H1 (cell line): ENCODE measurements at regions not wholly inside any gene's neighbourhood (a gene's known extent, or its start where the extent isn't known, plus 50 kb on each side); places are given as distances from the start of the nearest gene placed in this dataset.

Experiments
- CTCF ChIA-PET: fragments of 300-600 bp; sonication (Branson Sonifier 250); formaldehyde crosslinking; loops from one replicate; lab custom pipeline; 2021; ENCODE audit not compliant: partially characterized antibody; lab: Charles Lee
- POLR2A ChIA-PET: fragments of 300-600 bp; sonication (Branson Sonifier 250); formaldehyde crosslinking; loops from one replicate; lab custom pipeline; 2021; ENCODE audit warnings: inconsistent platforms; ENCODE audit not compliant: partially characterized antibody; lab: Charles Lee
- DNase-seq, 2 experiments: peaks; one replicate each; pipeline versions ENCODE4 v3.0.0 to v3.0.0-alpha.2; 2010 to 2022; ENCODE audit warnings: low spot score in 2 of 2, low read depth in 1 of 2, mixed read lengths in 1 of 2
- FAIRE-seq: peaks from 2 replicates; lab custom pipeline; 2011; peaks lifted over from hg19 to GRCh38; lab: Jason Lieb, UNC
- H2AFZ ChIP-seq: 2 replicates; pipeline ENCODE4 v1.8.1; 2012; ENCODE audit warnings: low read length, inconsistent platforms
- H2AK5ac ChIP-seq: 2 replicates; pipeline ENCODE4 v1.6.1; 2013; ENCODE audit warnings: low read depth, low read length
- H2BK120ac ChIP-seq: replicated peaks from 2 replicates; pipeline ENCODE3; 2013; ENCODE audit warnings: low read depth, low read length, inconsistent platforms
- H2BK12ac ChIP-seq: 2 replicates; pipeline ENCODE4 v1.6.1; 2013; ENCODE audit warnings: low read depth, low read length
- H2BK15ac ChIP-seq: 2 replicates; pipeline ENCODE4 v1.6.1; 2013; ENCODE audit warnings: low read length
- H2BK20ac ChIP-seq: 2 replicates; pipeline ENCODE4 v1.6.1; 2013; ENCODE audit warnings: low read length
- H2BK5ac ChIP-seq: 2 replicates; pipeline ENCODE4 v1.6.1; 2013; ENCODE audit warnings: low read depth, low read length
- H3K14ac ChIP-seq: 2 replicates; pipeline ENCODE4 v1.6.1; 2013; ENCODE audit warnings: inconsistent platforms; ENCODE audit not compliant: insufficient read length
- H3K18ac ChIP-seq: 2 replicates; pipeline ENCODE4 v1.6.1; 2013; ENCODE audit warnings: low read length; ENCODE audit errors: extremely low read depth
- H3K23ac ChIP-seq: 2 replicates; pipeline ENCODE4 v1.6.1; 2013; ENCODE audit warnings: inconsistent platforms; ENCODE audit not compliant: insufficient read length
- H3K23me2 ChIP-seq: 2 replicates; pipeline ENCODE4 v1.6.1; 2013; ENCODE audit warnings: low read depth, low read length
- H3K27ac ChIP-seq: 2 replicates; pipeline ENCODE4 v1.6.1; 2011; ENCODE audit warnings: low read depth, low read length, inconsistent platforms
- H3K27me3 ChIP-seq, 4 experiments: replicated peaks in 1 of 4; 1 replicate in 1 of 4; 2 replicates in 3 of 4; pipeline versions ENCODE4 v1.6.1 to v1.8.1; 2011 to 2013; ENCODE audit warnings: low read length in 3 of 4, mild to moderate bottlenecking in 3 of 4, inconsistent platforms in 2 of 4, mixed read lengths in 2 of 4, moderate library complexity in 1 of 4; ENCODE audit not compliant: control insufficient read depth in 3 of 4, insufficient read depth in 3 of 4; ENCODE audit errors: extremely low read depth in 1 of 4
- H3K36me3 ChIP-seq, 4 experiments: 2 replicates each; pipeline versions ENCODE4 v1.6.1 to v1.8.1; 2011 to 2013; ENCODE audit warnings: mild to moderate bottlenecking in 4 of 4, low read length in 3 of 4, moderate library complexity in 2 of 4, control low read depth in 1 of 4, inconsistent platforms in 1 of 4; ENCODE audit not compliant: insufficient read depth in 4 of 4, control insufficient read depth in 2 of 4
- H3K4ac ChIP-seq: replicated peaks from 2 replicates; pipeline ENCODE3; 2013; ENCODE audit warnings: low read length, low read depth, mixed read lengths, inconsistent platforms; ENCODE audit not compliant: insufficient read length
- H3K4me1 ChIP-seq, 4 experiments: replicated peaks in 1 of 4; 1 replicate in 1 of 4; 2 replicates in 3 of 4; pipeline versions ENCODE4 v1.6.1 to v1.8.1; 2011 to 2013; ENCODE audit warnings: low read length in 3 of 4, inconsistent platforms in 2 of 4, mixed read lengths in 1 of 4; ENCODE audit not compliant: insufficient read depth in 4 of 4, control insufficient read depth in 3 of 4
- H3K4me2 ChIP-seq, 2 experiments: 2 replicates each; pipeline versions ENCODE4 v1.6.1 to v1.8.1; 2011 to 2013; ENCODE audit warnings: low read depth in 2 of 2, low read length in 2 of 2, control low read depth in 1 of 2, inconsistent platforms in 1 of 2, mild to moderate bottlenecking in 1 of 2; ENCODE audit not compliant: insufficient read depth in 1 of 2
- H3K4me3 ChIP-seq, 4 experiments: fragments of 200-600, 300-600 bp in 1 of 4; sonication (generic), shearing (Covaris generic), sonication (Bioruptor Twin) in 1 of 4; 2 replicates each; pipeline versions ENCODE4 v1.5.1 to v1.8.1; 2011 to 2016; ENCODE audit warnings: low read length in 4 of 4, low read depth in 3 of 4, control low read depth in 2 of 4, inconsistent platforms in 2 of 4, mild to moderate bottlenecking in 2 of 4, mixed read lengths in 1 of 4, moderate library complexity in 1 of 4; ENCODE audit not compliant: insufficient read depth in 2 of 4; ENCODE audit errors: extremely low read depth in 1 of 4
- H3K56ac ChIP-seq: replicated peaks from 2 replicates; pipeline ENCODE3; 2013; ENCODE audit warnings: low read depth, mild to moderate bottlenecking, mixed read lengths, low read length, inconsistent platforms; ENCODE audit not compliant: insufficient read length
- H3K79me1 ChIP-seq: 2 replicates; pipeline ENCODE4 v1.6.1; 2013; ENCODE audit warnings: low read depth, low read length, control low read depth
- H3K79me2 ChIP-seq, 2 experiments: 2 replicates each; pipeline versions ENCODE4 v1.6.1 to v1.8.1; 2012 to 2013; ENCODE audit warnings: low read length in 2 of 2, mild to moderate bottlenecking in 2 of 2, inconsistent platforms in 1 of 2; ENCODE audit not compliant: insufficient read depth in 2 of 2, control insufficient read depth in 1 of 2
- H3K9ac ChIP-seq, 4 experiments: replicated peaks in 1 of 4; 1 replicate in 1 of 4; 2 replicates in 3 of 4; pipeline versions ENCODE4 v1.6.1 to v1.8.1; 2011 to 2013; ENCODE audit warnings: low read depth in 3 of 4, low read length in 3 of 4, control low read depth in 2 of 4, mild to moderate bottlenecking in 2 of 4, moderate library complexity in 2 of 4, inconsistent platforms in 1 of 4; ENCODE audit errors: extremely low read depth in 1 of 4
- H3K9me3 ChIP-seq, 2 experiments: 2 replicates each; pipeline versions ENCODE4 v1.6.1 to v1.8.1; 2012 to 2013; ENCODE audit warnings: mild to moderate bottlenecking in 2 of 2, moderate library complexity in 2 of 2, control low read depth in 1 of 2, inconsistent platforms in 1 of 2, low read depth in 1 of 2, low read length in 1 of 2, mixed read lengths in 1 of 2; ENCODE audit not compliant: insufficient read depth in 2 of 2
- H4K20me1 ChIP-seq, 2 experiments: replicated peaks in 1 of 2; 2 replicates each; pipeline versions ENCODE3 to v1.8.1; 2011 to 2013; ENCODE audit warnings: inconsistent platforms in 2 of 2, low read length in 2 of 2, mild to moderate bottlenecking in 1 of 2; ENCODE audit not compliant: insufficient read depth in 2 of 2, control insufficient read depth in 1 of 2
- H4K5ac ChIP-seq: 2 replicates; pipeline ENCODE4 v1.6.1; 2013; ENCODE audit warnings: low read length, low read depth, mixed read lengths, inconsistent platforms; ENCODE audit not compliant: insufficient read length
- H4K8ac ChIP-seq: 2 replicates; pipeline ENCODE4 v1.8.0; 2013; ENCODE audit warnings: mild to moderate bottlenecking, moderate library complexity, low read length, inconsistent platforms; ENCODE audit not compliant: insufficient read depth; ENCODE audit errors: extremely low read depth
- H4K91ac ChIP-seq: replicated peaks from 2 replicates; pipeline ENCODE3; 2013; ENCODE audit warnings: low read length, mixed read lengths, inconsistent platforms; ENCODE audit not compliant: insufficient read length
- ASH2L ChIP-seq: fragments of 200-600, 300-600 bp; sonication (generic); IDR thresholded peaks from one replicate; pipeline ENCODE4 v1.7.1; 2017; ENCODE audit warnings: low read length
- CHD2 ChIP-seq: IDR thresholded peaks from 2 replicates; pipeline ENCODE4 v1.6.1; 2012; ENCODE audit warnings: low read length, improper control_type of control experiment
- EP300 ChIP-seq, 2 experiments: IDR thresholded peaks; 1 replicate in 1 of 2; 2 replicates in 1 of 2; pipeline ENCODE4 v1.6.1; 2011 to 2012; ENCODE audit warnings: low read depth in 2 of 2, low read length in 2 of 2, mild to moderate bottlenecking in 2 of 2, borderline replicate concordance in 1 of 2, inconsistent platforms in 1 of 2, moderate library complexity in 1 of 2
- NRF1 ChIP-seq: IDR thresholded peaks from 2 replicates; pipeline ENCODE4 v1.6.1; 2011; ENCODE audit warnings: mild to moderate bottlenecking, low read depth, low read length, improper control_type of control experiment
- SIRT6 ChIP-seq: IDR thresholded peaks from one replicate; pipeline ENCODE4 v1.7.1; 2012; ENCODE audit warnings: low read length, inconsistent platforms
- ZNF274 ChIP-seq: IDR thresholded peaks from 2 replicates; pipeline ENCODE4 v1.7.0; 2012; ENCODE audit warnings: low read length, borderline replicate concordance; ENCODE audit errors: extremely low read depth
- WGBS, 2 experiments: shearing (Covaris generic) in 1 of 2; methylation state at CpG; one replicate each; pipeline versions ENCODE4 v1.1.6 to v1.1.7; 2013 to 2015; ENCODE audit warnings: low lambda C conversion rate in 2 of 2, mixed read lengths in 2 of 2, inconsistent platforms in 1 of 2, low coverage in 1 of 2, missing lambda C conversion rate in 1 of 2; ENCODE audit not compliant: insufficient replicate concordance in 2 of 2, insufficient coverage in 1 of 2, insufficient read length in 1 of 2; ENCODE audit errors: extremely low coverage in 1 of 2, missing lambda C conversion rate in 1 of 2; 5-methylcytosine and 5-hydroxymethylcytosine counted together
- TF ChIP-seq, protein P1 (sequence below), 3 experiments: IDR thresholded peaks; 1 replicate in 2 of 3; 2 replicates in 1 of 3; pipeline versions ENCODE4 v1.5.1 to v1.6.1; 2011; ENCODE audit warnings: low read length in 3 of 3, mild to moderate bottlenecking in 3 of 3, inconsistent platforms in 2 of 3, low read depth in 1 of 3, moderate library complexity in 1 of 3; ENCODE audit not compliant: insufficient read depth in 1 of 3; ENCODE audit errors: control extremely low read depth in 1 of 3
- TF ChIP-seq, protein P2 (sequence below): IDR thresholded peaks from 2 replicates; pipeline ENCODE4 v1.6.1; 2012; ENCODE audit warnings: inconsistent platforms

DNA sequence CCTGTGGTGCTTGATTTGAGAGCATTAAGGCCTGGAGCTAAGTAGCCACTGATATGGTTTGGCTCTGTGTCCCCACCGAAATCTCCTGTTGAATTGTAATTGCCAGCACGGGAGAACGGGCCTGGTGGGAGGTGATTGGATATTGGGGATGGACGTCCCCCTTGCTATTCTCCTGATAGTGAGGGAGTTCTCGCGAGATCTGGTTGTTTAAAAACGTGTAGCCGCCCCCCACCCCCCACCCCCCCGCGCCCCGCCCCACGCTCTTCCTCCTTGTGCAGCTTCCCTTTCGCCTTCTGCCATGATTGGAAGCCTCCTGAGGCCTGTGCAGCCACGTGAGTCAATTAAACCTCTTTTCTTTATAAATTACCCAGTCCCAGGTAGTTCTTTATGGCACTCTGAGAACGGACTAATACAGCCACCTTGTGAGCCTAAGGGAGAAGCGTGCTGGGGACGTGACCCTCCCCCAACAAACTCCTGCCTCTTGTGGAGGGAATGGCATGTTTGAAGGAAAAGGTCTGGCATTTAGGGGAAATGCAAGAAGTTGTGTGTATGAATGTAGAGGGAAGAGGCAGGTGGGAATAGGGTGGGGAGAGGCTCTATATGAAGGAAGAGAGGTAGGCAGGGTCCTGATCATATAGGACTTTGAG, 118.0 kb upstream of the KMT2C start:
- no peak for FAIRE-seq
- TF ChIP-seq ASH2L = peak; percentile 31
- TF ChIP-seq, protein P1, sequence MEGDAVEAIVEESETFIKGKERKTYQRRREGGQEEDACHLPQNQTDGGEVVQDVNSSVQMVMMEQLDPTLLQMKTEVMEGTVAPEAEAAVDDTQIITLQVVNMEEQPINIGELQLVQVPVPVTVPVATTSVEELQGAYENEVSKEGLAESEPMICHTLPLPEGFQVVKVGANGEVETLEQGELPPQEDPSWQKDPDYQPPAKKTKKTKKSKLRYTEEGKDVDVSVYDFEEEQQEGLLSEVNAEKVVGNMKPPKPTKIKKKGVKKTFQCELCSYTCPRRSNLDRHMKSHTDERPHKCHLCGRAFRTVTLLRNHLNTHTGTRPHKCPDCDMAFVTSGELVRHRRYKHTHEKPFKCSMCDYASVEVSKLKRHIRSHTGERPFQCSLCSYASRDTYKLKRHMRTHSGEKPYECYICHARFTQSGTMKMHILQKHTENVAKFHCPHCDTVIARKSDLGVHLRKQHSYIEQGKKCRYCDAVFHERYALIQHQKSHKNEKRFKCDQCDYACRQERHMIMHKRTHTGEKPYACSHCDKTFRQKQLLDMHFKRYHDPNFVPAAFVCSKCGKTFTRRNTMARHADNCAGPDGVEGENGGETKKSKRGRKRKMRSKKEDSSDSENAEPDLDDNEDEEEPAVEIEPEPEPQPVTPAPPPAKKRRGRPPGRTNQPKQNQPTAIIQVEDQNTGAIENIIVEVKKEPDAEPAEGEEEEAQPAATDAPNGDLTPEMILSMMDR (IDR thresholded peaks at IDR 0.05; ENCODE audit: control extremely low read depth in 1 of 3, insufficient read depth in 1 of 3, low read depth in 1 of 3, low read length in 3 of 3) = peak; percentile 8 to 31 (median 26); a peak in 3 of 4 replicates
- TF ChIP-seq NRF1 = no peak
- TF ChIP-seq ZNF274 = no peak
- no peak for TF ChIP-seq EP300 (IDR thresholded peaks at IDR 0.05; ENCODE audit: borderline replicate concordance in 1 of 2, low read depth in 2 of 2, low read length in 2 of 2)
- peak; percentile 72; the same call in 1 of the 2 replicates for TF ChIP-seq CHD2
- TF ChIP-seq, protein P2, sequence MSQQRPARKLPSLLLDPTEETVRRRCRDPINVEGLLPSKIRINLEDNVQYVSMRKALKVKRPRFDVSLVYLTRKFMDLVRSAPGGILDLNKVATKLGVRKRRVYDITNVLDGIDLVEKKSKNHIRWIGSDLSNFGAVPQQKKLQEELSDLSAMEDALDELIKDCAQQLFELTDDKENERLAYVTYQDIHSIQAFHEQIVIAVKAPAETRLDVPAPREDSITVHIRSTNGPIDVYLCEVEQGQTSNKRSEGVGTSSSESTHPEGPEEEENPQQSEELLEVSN = peak; percentile 74
- TF ChIP-seq SIRT6 = no peak

More for the DNA sequence above, 118.0 kb upstream of the KMT2C start:
- Histone ChIP-seq H3K18ac (no peak overlapping the region), H3K4ac (no peak overlapping the region), H3K14ac (no peak overlapping the region), H3K23ac (no peak overlapping the region), H2BK120ac (no peak overlapping the region), H4K5ac (no peak overlapping the region), H3K27me3 (no peaks in the 10 kb centered on the region), H2BK12ac (peak overlapping the region; percentile 81; the same call in 1 of the 2 replicates), H3K56ac (no peak overlapping the region), H2AFZ (peak overlapping the region; percentile 95), H3K4me3 (peak overlapping the region in 1 of 4 experiments; percentile 42; a peak in 1 of 8 replicates), H4K20me1 (no peaks in the 10 kb centered on the region), H3K4me2 (peak overlapping the region; percentile 27 to 47), H3K4me1 (peaks cover 0 to 9% (median 4%) of the 10 kb centered on the region in 4 experiments; a peak in 4 of 7 replicates), H3K79me2 (no peaks in the 10 kb centered on the region), H3K79me1 (no peaks in the 10 kb centered on the region), H2BK5ac (peak overlapping the region; percentile 79; the same call in 1 of the 2 replicates), H4K8ac (no peak overlapping the region), H2BK20ac (0 out of 2 replicates have a peak overlapping the region, but pooled peaks have one; percentile 21), H3K9me3 (no peaks in the 10 kb centered on the region), H3K9ac (no peak overlapping the region; a peak in 1 of 7 replicates), H3K23me2 (no peaks in the 10 kb centered on the region), H2BK15ac (peak overlapping the region; percentile 18; the same call in 1 of the 2 replicates), H4K91ac (no peak overlapping the region), H2AK5ac (no peak overlapping the region), H3K36me3 (no peaks in the 10 kb centered on the region; a peak in 1 of 8 replicates), H3K27ac (no peak overlapping the region)
- ChIA-PET POLR2A (interaction anchor here (1.1 to 1.7 kb wide), 3 partner anchors 9 to 121 kb away, joined by 3 to 10 read pairs (median 4); no protein-coding TSS in a partner anchor), CTCF (interaction anchor here (0.6 to 1.4 kb wide), 3 partner anchors 15 to 216 kb away, joined by 3 to 4 read pairs (median 3); no protein-coding TSS in a partner anchor)
- peak in 1 of 2 experiments; percentile 38 for DNase-seq
- 63% methylated on average over 11 of the region's 17 CpGs; no CpG with 5 or more reads in 1 of the 2 experiments for WGBS, 2 experiments
